SU-DHL-6 (cell line): ENCODE measurements at regions not wholly inside any gene's neighbourhood (a gene's known extent, or its start where the extent isn't known, plus 50 kb on each side); places are given as distances from the start of the nearest gene placed in this dataset.

Experiments
- EZH2phosphoT487 ChIP-seq: fragments of 200-600 bp; sonication (generic), shearing (Covaris generic); conservative IDR thresholded peaks from 2 replicates; pipeline ENCODE4 v1.6.1; 2018; ENCODE audit warnings: mild to moderate bottlenecking, antibody characterized with exemption, low read length, moderate library complexity, mixed read lengths
- TF ChIP-seq, protein P1 (sequence below): fragments of 200-600 bp; sonication (generic); IDR thresholded peaks from one replicate; pipeline ENCODE4 v1.5.1; 2017; ENCODE audit warnings: antibody characterized with exemption, mild to moderate bottlenecking, low read length, moderate library complexity; ENCODE audit not compliant: insufficient read depth, poor library complexity, severe bottlenecking

DNA sequence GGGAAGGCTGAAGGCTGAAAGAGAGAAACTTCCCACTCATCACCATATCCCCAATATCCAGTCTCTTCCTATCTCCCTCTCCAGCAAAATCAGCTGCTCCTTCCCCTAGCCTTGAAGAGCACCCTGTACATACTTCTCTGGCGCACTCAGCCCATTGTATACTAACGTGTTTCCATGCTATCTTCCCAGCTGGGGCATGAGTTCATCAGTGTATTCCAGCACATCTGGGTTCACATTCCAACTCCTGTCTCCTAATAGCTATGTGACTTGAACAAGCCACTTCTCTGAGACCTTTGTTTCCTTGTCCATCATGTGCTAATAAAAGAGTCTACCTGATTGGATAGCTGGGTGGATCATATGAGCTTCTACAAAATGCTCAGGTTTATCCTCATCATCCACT, 51.1 kb upstream of the OLIG2 start:
- TF ChIP-seq, protein P1, sequence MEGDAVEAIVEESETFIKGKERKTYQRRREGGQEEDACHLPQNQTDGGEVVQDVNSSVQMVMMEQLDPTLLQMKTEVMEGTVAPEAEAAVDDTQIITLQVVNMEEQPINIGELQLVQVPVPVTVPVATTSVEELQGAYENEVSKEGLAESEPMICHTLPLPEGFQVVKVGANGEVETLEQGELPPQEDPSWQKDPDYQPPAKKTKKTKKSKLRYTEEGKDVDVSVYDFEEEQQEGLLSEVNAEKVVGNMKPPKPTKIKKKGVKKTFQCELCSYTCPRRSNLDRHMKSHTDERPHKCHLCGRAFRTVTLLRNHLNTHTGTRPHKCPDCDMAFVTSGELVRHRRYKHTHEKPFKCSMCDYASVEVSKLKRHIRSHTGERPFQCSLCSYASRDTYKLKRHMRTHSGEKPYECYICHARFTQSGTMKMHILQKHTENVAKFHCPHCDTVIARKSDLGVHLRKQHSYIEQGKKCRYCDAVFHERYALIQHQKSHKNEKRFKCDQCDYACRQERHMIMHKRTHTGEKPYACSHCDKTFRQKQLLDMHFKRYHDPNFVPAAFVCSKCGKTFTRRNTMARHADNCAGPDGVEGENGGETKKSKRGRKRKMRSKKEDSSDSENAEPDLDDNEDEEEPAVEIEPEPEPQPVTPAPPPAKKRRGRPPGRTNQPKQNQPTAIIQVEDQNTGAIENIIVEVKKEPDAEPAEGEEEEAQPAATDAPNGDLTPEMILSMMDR: no peak
- no peak for TF ChIP-seq EZH2phosphoT487
